Vagina (tissue), 2 donors: ENCODE measurements at regions not wholly inside any gene's neighbourhood (a gene's known extent, or its start where the extent isn't known, plus 50 kb on each side); places are given as distances from the start of the nearest gene placed in this dataset.

Experiments used
- DNase-seq, 2 donors: peaks; one replicate each; pipeline ENCODE4 v3.0.0-alpha.2; 2017; ENCODE audit errors: extremely low spot score in 2 of 2
- H3K27ac ChIP-seq: fragments of 200-600 bp; sonication (generic); one replicate; pipeline ENCODE4 v1.5.1; 2019
- H3K27me3 ChIP-seq: fragments of 200-600 bp; sonication (generic); one replicate; pipeline ENCODE4 v1.5.1; 2019
- H3K36me3 ChIP-seq, 2 donors: fragments of 200-600 bp; sonication (generic); one replicate each; pipeline ENCODE4 v1.5.1; 2017 to 2019
- H3K4me1 ChIP-seq: fragments of 200-600 bp; sonication (generic); one replicate; pipeline ENCODE4 v1.5.1; 2019
- H3K4me3 ChIP-seq, 2 donors: fragments of 200-600 bp; sonication (generic); 1 replicate in 1 of 2; 2 replicates in 1 of 2; pipeline ENCODE4 v1.5.1; 2016 to 2019
- H3K9me3 ChIP-seq: fragments of 200-600 bp; sonication (generic); one replicate; pipeline ENCODE4 v1.5.1; 2019
- CTCF ChIP-seq, 3 experiments: fragments of 450-650 bp in 2 of 3; fragments of 200-600 bp in 1 of 3; sonication (generic) in 1 of 3; IDR thresholded peaks; one replicate each; pipeline ENCODE4 v1.5.1; 2017 to 2019; ENCODE audit warnings: antibody characterized with exemption in 3 of 3, mild to moderate bottlenecking in 2 of 3, moderate library complexity in 2 of 3
- POLR2A ChIP-seq, 2 donors: fragments of 450-650 bp; IDR thresholded peaks; one replicate each; pipeline ENCODE4 v1.6.1; 2017; ENCODE audit warnings: antibody characterized with exemption in 2 of 2, mild to moderate bottlenecking in 2 of 2, moderate library complexity in 2 of 2
- POLR2AphosphoS5 ChIP-seq, 2 donors: sonication (generic); formaldehyde crosslinking; IDR thresholded peaks; one replicate each; pipeline ENCODE4 v1.9.0; 2017; ENCODE audit warnings: antibody characterized with exemption in 2 of 2, mild to moderate bottlenecking in 2 of 2, low read depth in 1 of 2; ENCODE audit not compliant: insufficient read depth in 1 of 2
- intact Hi-C: fragments of 100-400 bp; cut with DNase I; formaldehyde crosslinking; loops from one replicate; pipeline ENCODE4 v1.15.1; 2023

- no peaks in the 10 kb centered on the region for H3K9me3 ChIP-seq
- H3K4me3 ChIP-seq: no peak overlapping the region
- TF ChIP-seq CTCF (IDR thresholded peaks at IDR 0.05): no peak
- no peak for TF ChIP-seq POLR2A (IDR thresholded peaks at IDR 0.05)
- TF ChIP-seq POLR2AphosphoS5 (IDR thresholded peaks at IDR 0.05; ENCODE audit: insufficient read depth in 1 of 2, low read depth in 1 of 2): no peak
- peaks cover 22% of the 10 kb centered on the region for H3K4me1 ChIP-seq
- DNase-seq: no peak
- intact Hi-C loops: no loop called here
- H3K27me3 ChIP-seq: no peaks in the 10 kb centered on the region
- no peaks in the 10 kb centered on the region for H3K36me3 ChIP-seq
- H3K27ac ChIP-seq: no peak overlapping the region
Measured at GRCh38 chr9:89933578-89933977, 328.8 kb downstream of the GADD45G start.

- Histone ChIP-seq H3K4me3 (no peak overlapping the region), H3K4me1 (peaks cover 27% of the 10 kb centered on the region), H3K27ac (peak overlapping the region; percentile 67), H3K36me3 (no peaks in the 10 kb centered on the region), H3K9me3 (no peaks in the 10 kb centered on the region), H3K27me3 (no peaks in the 10 kb centered on the region)
- no peak for DNase-seq
- intact Hi-C loops: no loop called here
- TF ChIP-seq POLR2AphosphoS5 (IDR thresholded peaks at IDR 0.05; ENCODE audit: insufficient read depth in 1 of 2, low read depth in 1 of 2): no peak
- TF ChIP-seq CTCF (IDR thresholded peaks at IDR 0.05): no peak
- no peak for TF ChIP-seq POLR2A (IDR thresholded peaks at IDR 0.05)
Measured at GRCh38 chr9:89935115-89935514, 330.3 kb downstream of the GADD45G start.

- no peak for DNase-seq
- no peaks in the 10 kb centered on the region for H3K9me3 ChIP-seq
- no peaks in the 10 kb centered on the region for H3K36me3 ChIP-seq
- intact Hi-C loops: no loop called here
- peaks cover 32% of the 10 kb centered on the region for H3K4me1 ChIP-seq
- TF ChIP-seq POLR2AphosphoS5 (IDR thresholded peaks at IDR 0.05; ENCODE audit: insufficient read depth in 1 of 2, low read depth in 1 of 2) (peak in 1 of 2 donors; percentile 27), POLR2A (IDR thresholded peaks at IDR 0.05) (no peak)
- no peaks in the 10 kb centered on the region for H3K27me3 ChIP-seq
- peak overlapping the region; percentile 67 for H3K27ac ChIP-seq
- no peak overlapping the region for H3K4me3 ChIP-seq
Measured at GRCh38 chr9:89935801-89936200, 331.0 kb downstream of the GADD45G start.

GRCh38 chr9:89937051-89937450 lies 332.2 kb downstream of the GADD45G start:
- TF ChIP-seq POLR2A (IDR thresholded peaks at IDR 0.05) (no peak), CTCF (IDR thresholded peaks at IDR 0.05) (no peak), POLR2AphosphoS5 (IDR thresholded peaks at IDR 0.05; ENCODE audit: insufficient read depth in 1 of 2, low read depth in 1 of 2) (no peak)
- peak overlapping the region; percentile 67 for H3K27ac ChIP-seq
- DNase-seq: no peak
- H3K9me3 ChIP-seq: no peaks in the 10 kb centered on the region
- H3K4me1 ChIP-seq: peaks cover 44% of the 10 kb centered on the region
- H3K36me3 ChIP-seq: no peaks in the 10 kb centered on the region
- intact Hi-C loops: no loop called here
- no peak overlapping the region for H3K4me3 ChIP-seq
- no peaks in the 10 kb centered on the region for H3K27me3 ChIP-seq

GRCh38 chr9:89939181-89939580 lies 334.4 kb downstream of the GADD45G start:
- no peaks in the 10 kb centered on the region for H3K36me3 ChIP-seq
- intact Hi-C loops: no loop called here
- TF ChIP-seq CTCF (IDR thresholded peaks at IDR 0.05) (no peak), POLR2AphosphoS5 (IDR thresholded peaks at IDR 0.05; ENCODE audit: insufficient read depth in 1 of 2, low read depth in 1 of 2) (no peak), POLR2A (IDR thresholded peaks at IDR 0.05) (no peak)
- H3K27ac ChIP-seq: no peak overlapping the region
- DNase-seq: no peak
- no peak overlapping the region for H3K4me3 ChIP-seq
- H3K9me3 ChIP-seq: no peaks in the 10 kb centered on the region
- no peaks in the 10 kb centered on the region for H3K27me3 ChIP-seq
- peaks cover 61% of the 10 kb centered on the region for H3K4me1 ChIP-seq
